GM12874 (cell line): ENCODE measurements at regions not wholly inside any gene's neighbourhood (a gene's known extent, or its start where the extent isn't known, plus 50 kb on each side); places are given as distances from the start of the nearest gene placed in this dataset.

ENCODE experiments used
- CTCF ChIP-seq: IDR thresholded peaks from 2 replicates; pipeline ENCODE4 v1.5.1; 2011; ENCODE audit warnings: low read depth, mild to moderate bottlenecking, control low read depth, low read length, moderate library complexity; ENCODE audit not compliant: insufficient read depth

DNA sequence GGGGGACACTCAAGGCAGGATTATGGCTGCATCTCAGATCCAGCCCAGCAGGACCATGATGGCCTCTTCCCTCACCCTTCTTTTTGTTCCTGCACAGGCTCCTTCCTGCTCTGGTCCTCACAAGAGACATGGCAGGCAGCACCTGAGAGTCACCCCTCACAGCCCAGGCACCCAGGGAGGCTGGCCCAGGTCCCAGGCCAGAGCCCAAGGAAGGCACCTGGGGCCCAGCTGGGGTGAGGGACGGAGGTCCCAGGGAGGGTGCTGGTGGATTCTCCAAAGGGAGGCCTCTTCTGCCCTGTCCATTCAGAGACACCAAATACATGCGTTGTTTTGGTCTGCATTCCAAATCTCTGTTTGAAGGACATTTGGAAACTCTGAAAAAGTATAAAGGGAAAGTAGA, 285.4 kb upstream of the HS6ST1 start:
- no peak for TF ChIP-seq CTCF

DNA sequence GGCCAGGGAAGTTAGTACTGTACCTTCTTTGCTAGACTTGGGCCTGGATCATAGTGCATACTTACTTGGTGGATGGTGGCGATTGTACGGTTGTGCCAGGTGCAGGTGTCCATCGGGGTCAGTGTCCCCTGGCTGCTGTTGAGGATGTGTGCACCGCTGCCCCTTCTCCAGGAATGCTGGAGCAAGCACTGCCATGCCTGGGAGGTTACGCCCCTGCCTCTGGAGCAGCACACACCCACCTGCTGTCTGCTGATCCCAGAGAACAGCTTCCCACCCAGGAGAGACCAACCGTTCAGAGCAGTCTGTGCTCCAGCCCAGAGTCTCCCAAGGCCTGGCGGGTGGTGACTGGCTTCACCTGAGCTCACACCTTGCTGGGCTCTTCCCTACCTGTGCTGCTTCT, 286.8 kb upstream of the HS6ST1 start:
- TF ChIP-seq CTCF, result no peak

DNA sequence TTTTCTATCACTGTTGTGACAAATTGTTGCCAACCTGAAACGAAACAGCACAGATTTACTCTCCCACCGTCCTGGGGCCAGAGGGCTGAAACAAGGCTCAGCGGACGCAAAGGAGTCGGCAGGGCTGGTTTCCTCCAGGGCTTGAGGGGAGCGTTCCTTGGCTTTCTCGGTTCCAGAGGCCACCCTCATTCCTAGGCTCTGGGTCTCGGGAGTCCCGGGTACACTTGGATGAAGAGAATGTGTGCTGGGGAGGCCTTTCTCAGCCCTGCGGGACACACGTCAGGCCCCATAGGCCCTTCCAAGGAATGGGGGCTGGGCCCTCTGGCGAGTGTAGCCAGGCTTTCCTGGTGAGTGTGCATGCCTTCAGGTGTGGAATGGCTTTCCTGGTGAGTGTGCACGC, 287.3 kb upstream of the HS6ST1 start:
- no peak for TF ChIP-seq CTCF

GRCh38 chr2:128606837-128607236, 288.2 kb upstream of the HS6ST1 start:
- TF ChIP-seq CTCF, result no peak

DNA sequence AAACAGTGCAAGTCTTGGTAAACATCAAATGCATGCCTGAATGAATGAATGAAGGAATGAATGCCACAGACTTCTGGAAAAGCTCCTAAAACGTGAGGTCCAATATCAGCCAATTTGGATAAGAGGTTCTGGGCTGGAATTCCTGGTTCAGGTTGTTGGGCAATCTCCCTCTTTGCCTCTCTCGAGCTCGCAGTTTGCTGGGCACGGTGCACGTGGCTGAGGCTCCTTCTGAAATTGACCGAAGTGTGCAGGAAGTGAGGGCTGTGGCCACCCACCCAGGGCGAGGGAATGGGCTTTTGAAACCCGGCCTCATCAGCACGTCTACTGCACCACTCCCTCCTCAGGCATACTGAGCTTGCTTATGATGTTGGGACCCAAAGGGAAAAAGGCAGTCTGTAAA, 288.8 kb upstream of the HS6ST1 start:
- no peak for TF ChIP-seq CTCF

- no peak for TF ChIP-seq CTCF
Measured at GRCh38 chr2:128607911-128608506, 289.3 kb upstream of the HS6ST1 start.

GRCh38 chr2:128608921-128609880, 290.5 kb upstream of the HS6ST1 start:
- no peak for TF ChIP-seq CTCF
